Peyer's patch (tissue), 4 donors: ENCODE measurements at regions not wholly inside any gene's neighbourhood (a gene's known extent, or its start where the extent isn't known, plus 50 kb on each side); places are given as distances from the start of the nearest gene placed in this dataset.
"Not testable (repeated sequence)": the region's sequence is repeated elsewhere in the genome, so short reads cannot be mapped to it uniquely, and the experiment has no call there.

Experiments
- POLR2A ChIP-seq, 2 donors: fragments of 450-650 bp; IDR thresholded peaks; one replicate each; pipeline ENCODE4 v1.5.1; 2017; ENCODE audit warnings: antibody characterized with exemption in 2 of 2, mild to moderate bottlenecking in 2 of 2, moderate library complexity in 2 of 2
- TF ChIP-seq, protein P1 (sequence below), 6 experiments: fragments of 450-650 bp in 4 of 6; fragments of 200-600 bp in 2 of 6; sonication (generic) in 1 of 6; IDR thresholded peaks; one replicate each; pipeline ENCODE4 v1.5.1; 2017 to 2019; ENCODE audit warnings: antibody characterized with exemption in 6 of 6, mild to moderate bottlenecking in 3 of 6, moderate library complexity in 1 of 6

DNA sequence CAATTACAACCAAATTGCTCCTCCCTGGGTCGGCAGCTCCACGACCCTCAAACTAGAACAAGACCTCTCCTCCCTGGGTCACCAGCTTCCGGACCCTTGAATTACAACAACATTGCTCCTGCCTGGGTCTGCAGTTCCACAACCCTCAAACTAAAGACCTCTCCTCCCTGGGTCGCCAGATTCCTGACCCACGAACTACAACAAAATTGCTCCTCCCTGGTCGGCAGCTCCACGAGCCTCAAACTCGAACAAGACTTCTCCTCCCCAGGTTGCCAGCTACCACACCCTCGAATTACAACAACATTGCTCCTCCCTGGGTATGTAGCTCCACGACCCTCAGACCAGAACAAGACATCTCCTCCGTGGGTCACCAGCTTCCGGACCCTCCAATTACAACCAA, 313.2 kb downstream of the PREX1 start:
- TF ChIP-seq POLR2A (IDR thresholded peaks at IDR 0.05): not testable (repeated sequence)
- TF ChIP-seq, protein P1, sequence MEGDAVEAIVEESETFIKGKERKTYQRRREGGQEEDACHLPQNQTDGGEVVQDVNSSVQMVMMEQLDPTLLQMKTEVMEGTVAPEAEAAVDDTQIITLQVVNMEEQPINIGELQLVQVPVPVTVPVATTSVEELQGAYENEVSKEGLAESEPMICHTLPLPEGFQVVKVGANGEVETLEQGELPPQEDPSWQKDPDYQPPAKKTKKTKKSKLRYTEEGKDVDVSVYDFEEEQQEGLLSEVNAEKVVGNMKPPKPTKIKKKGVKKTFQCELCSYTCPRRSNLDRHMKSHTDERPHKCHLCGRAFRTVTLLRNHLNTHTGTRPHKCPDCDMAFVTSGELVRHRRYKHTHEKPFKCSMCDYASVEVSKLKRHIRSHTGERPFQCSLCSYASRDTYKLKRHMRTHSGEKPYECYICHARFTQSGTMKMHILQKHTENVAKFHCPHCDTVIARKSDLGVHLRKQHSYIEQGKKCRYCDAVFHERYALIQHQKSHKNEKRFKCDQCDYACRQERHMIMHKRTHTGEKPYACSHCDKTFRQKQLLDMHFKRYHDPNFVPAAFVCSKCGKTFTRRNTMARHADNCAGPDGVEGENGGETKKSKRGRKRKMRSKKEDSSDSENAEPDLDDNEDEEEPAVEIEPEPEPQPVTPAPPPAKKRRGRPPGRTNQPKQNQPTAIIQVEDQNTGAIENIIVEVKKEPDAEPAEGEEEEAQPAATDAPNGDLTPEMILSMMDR (IDR thresholded peaks at IDR 0.05): not testable (repeated sequence)
